HFF-Myc (cell line): ENCODE measurements at regions not wholly inside any gene's neighbourhood (a gene's known extent, or its start where the extent isn't known, plus 50 kb on each side); places are given as distances from the start of the nearest gene placed in this dataset.
"Not testable (repeated sequence)": the region's sequence is repeated elsewhere in the genome, so short reads cannot be mapped to it uniquely, and the experiment has no call there.

Experiments used
- DNase-seq: peaks from one replicate; pipeline ENCODE4 v3.0.0-alpha.2; 2011; ENCODE audit warnings: low read depth; ENCODE audit errors: extremely low read depth
- H3K4me3 ChIP-seq: replicated peaks from 2 replicates; pipeline ENCODE4 v1.5.1; 2011; ENCODE audit warnings: low read depth, mild to moderate bottlenecking, control low read depth, low read length
- CTCF ChIP-seq: IDR thresholded peaks from 2 replicates; pipeline ENCODE4 v1.5.1; 2012; ENCODE audit warnings: mild to moderate bottlenecking, low read depth, low read length, control low read depth; ENCODE audit errors: missing control alignments

- H3K4me3 ChIP-seq: no peak overlapping the region
- no peak for TF ChIP-seq CTCF
- DNase-seq: no peak
These were observed 100.7 kb upstream of the TNFSF4 start for GRCh38 chr1:173307845-173308244.

DNA sequence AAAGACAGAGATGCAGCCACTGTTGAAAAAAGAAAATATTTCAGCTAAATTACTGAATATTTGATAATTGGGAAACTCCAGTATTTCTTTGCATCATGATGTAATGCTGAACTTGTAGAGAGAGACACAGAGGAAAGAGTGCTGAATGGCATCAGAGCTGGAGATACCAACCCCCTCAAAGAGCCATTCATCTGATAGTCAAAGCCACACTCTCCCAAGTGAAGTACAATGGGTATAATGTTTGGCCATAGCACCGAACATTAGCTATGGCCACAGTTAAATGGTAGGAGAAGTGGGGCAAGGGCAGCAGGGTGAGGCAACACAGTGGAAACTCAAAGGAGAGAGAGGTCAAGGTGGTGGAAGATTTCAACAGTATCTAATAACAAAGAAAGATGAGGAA is 107.5 kb upstream of the TNFSF4 start:
- DNase-seq: no peak
- no peak for TF ChIP-seq CTCF
- no peak overlapping the region for H3K4me3 ChIP-seq

GRCh38 chr1:173315296-173315695 is 108.2 kb upstream of the TNFSF4 start:
- no peak for TF ChIP-seq CTCF
- no peak for DNase-seq

GRCh38 chr1:173318788-173319187 is 111.7 kb upstream of the TNFSF4 start:
- H3K4me3 ChIP-seq: no peak overlapping the region
- TF ChIP-seq CTCF: no peak
- DNase-seq: no peak

More at GRCh38 chr1:173315296-173315695, 108.2 kb upstream of the TNFSF4 start:
- no peak overlapping the region for H3K4me3 ChIP-seq

DNA sequence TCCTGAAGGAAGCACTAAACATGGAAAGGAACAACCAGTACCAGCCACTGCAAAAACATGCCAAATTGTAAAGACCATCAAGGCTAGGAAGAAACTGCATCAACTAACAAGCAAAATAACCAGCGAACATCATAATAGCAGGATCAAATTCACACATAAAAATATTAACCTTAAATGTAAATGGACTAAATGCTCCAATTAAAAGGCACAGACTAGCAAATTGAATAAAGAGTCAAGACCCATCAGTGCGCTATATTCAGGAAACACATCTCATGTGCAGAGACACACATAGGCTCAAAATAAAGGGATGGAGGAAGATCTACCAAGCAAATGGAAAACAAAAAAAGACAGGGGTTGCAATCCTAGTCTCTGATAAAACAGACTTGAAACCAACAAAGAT is 117.2 kb upstream of the TNFSF4 start:
- DNase-seq, H3K4me3 ChIP-seq: not testable (repeated sequence)

GRCh38 chr1:173327987-173328386 is 120.9 kb upstream of the TNFSF4 start:
- H3K4me3 ChIP-seq, DNase-seq: not testable (repeated sequence)

DNA sequence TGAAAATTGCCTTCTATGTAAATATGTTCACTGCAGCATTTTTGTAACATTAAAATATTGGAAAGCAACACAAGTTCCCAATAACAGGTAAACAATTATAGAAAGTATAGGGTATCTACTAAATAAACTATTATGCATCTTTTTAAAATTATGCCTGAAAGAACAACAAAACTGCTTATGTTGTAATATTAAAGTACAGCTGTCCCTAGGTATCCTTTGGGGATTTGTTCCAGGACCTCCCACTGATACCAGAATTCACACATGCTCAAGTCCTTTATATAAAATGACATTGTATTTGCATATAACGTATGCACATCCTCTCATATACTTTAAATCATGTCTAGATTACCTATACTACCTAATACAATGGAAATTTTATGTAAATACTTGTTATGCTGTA is 121.8 kb upstream of the TNFSF4 start:
- DNase-seq: no peak
- TF ChIP-seq CTCF: no peak
- H3K4me3 ChIP-seq: no peak overlapping the region

GRCh38 chr1:173329726-173330125 is 122.6 kb upstream of the TNFSF4 start:
- DNase-seq: no peak
- no peak overlapping the region for H3K4me3 ChIP-seq
- no peak for TF ChIP-seq CTCF
